ENCODE measurements at regions not wholly inside any gene's neighbourhood (a gene's known extent, or its start where the extent isn't known, plus 50 kb on each side); places are given as distances from the start of the nearest gene placed in this dataset.

- no peak for TF ChIP-seq CTCF (IDR thresholded peaks at IDR 0.05; ENCODE audit: low read depth, low read length)
- TF ChIP-seq POLR2A (IDR thresholded peaks at IDR 0.05; ENCODE audit: extremely low read depth, insufficient read length) = no peak
- TF ChIP-seq MYC (IDR thresholded peaks at IDR 0.05; ENCODE audit: low read depth, low read length) = no peak
Observed at GRCh38 chr9:118521261-118521660, 817.1 kb downstream of the TLR4 start.
